ENCODE measurements at regions not wholly inside any gene's neighbourhood (a gene's known extent, or its start where the extent isn't known, plus 50 kb on each side); places are given as distances from the start of the nearest gene placed in this dataset.
"Not testable (repeated sequence)": the region's sequence is repeated elsewhere in the genome, so short reads cannot be mapped to it uniquely, and the experiment has no call there.

DNA sequence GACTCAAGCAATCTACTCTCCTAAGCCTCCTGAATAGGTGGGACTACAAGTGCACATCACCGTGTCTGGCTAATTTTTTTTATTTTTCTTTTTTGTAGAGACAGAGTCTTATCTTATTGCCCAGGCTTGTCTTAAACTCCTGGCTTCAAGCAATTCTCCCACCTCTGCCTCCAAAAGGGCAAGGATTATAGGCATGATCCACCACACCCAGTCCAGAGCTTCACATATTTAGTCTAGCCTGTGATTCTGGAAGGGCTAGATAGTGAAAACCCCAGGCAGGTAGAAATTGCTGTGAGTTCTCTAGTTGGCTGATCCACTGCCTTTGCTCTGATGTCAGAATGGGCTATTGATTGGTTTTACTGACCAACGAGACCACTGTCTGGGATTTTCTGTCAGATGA lies 854.6 kb upstream of the MIR17HG start:
- Histone ChIP-seq H3K36me3 (no peaks in the 10 kb centered on the region), H3K4me1 (no peaks in the 10 kb centered on the region), H3K27me3 (no peaks in the 10 kb centered on the region), H3K9me3 (peaks cover 0 to 17% of the 10 kb centered on the region in 2 donors), H3K27ac (no peak overlapping the region), H3K4me3 (no peak overlapping the region)
- intact Hi-C loops (cut with DNase I; ENCODE audit: low total_unique reads): no loop called here
- TF ChIP-seq POLR2AphosphoS5 (IDR thresholded peaks at IDR 0.05): no peak
- no peak for DNase-seq (ENCODE audit: low spot score in 2 of 2)

DNA sequence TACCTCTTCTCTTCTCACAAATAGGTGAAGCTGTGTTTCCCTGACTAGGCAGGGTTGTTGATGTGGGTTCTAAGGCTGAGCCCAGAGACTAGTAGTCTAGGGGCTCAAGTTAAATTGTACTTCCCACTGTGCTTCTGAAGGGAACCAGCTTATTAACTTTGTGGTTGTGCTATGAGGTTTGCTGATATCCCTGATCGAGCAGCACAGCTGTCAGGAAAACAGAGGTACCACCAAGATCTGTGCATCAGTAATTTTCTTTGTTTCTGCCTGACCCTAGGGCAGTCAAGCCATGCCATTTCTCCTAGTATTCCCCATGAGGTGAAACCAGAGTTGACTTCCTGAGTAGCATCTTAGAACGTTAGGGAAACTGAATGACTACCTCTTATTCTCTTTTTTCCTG lies 853.8 kb upstream of the MIR17HG start:
- no peak overlapping the region for H3K4me3 ChIP-seq
- intact Hi-C loops (cut with DNase I; ENCODE audit: low total_unique reads): no loop called here
- no peaks in the 10 kb centered on the region for H3K36me3 ChIP-seq
- no peak for DNase-seq (ENCODE audit: low spot score in 2 of 2)
- H3K9me3 ChIP-seq: peaks cover 0 to 17% of the 10 kb centered on the region in 2 donors
- no peak overlapping the region for H3K27ac ChIP-seq
- no peaks in the 10 kb centered on the region for H3K27me3 ChIP-seq
- H3K4me1 ChIP-seq: no peaks in the 10 kb centered on the region
- no peak for TF ChIP-seq POLR2A (IDR thresholded peaks at IDR 0.05)
- TF ChIP-seq, protein P1, sequence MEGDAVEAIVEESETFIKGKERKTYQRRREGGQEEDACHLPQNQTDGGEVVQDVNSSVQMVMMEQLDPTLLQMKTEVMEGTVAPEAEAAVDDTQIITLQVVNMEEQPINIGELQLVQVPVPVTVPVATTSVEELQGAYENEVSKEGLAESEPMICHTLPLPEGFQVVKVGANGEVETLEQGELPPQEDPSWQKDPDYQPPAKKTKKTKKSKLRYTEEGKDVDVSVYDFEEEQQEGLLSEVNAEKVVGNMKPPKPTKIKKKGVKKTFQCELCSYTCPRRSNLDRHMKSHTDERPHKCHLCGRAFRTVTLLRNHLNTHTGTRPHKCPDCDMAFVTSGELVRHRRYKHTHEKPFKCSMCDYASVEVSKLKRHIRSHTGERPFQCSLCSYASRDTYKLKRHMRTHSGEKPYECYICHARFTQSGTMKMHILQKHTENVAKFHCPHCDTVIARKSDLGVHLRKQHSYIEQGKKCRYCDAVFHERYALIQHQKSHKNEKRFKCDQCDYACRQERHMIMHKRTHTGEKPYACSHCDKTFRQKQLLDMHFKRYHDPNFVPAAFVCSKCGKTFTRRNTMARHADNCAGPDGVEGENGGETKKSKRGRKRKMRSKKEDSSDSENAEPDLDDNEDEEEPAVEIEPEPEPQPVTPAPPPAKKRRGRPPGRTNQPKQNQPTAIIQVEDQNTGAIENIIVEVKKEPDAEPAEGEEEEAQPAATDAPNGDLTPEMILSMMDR (IDR thresholded peaks at IDR 0.05): no peak
- no peak for TF ChIP-seq POLR2AphosphoS5 (IDR thresholded peaks at IDR 0.05)

DNA sequence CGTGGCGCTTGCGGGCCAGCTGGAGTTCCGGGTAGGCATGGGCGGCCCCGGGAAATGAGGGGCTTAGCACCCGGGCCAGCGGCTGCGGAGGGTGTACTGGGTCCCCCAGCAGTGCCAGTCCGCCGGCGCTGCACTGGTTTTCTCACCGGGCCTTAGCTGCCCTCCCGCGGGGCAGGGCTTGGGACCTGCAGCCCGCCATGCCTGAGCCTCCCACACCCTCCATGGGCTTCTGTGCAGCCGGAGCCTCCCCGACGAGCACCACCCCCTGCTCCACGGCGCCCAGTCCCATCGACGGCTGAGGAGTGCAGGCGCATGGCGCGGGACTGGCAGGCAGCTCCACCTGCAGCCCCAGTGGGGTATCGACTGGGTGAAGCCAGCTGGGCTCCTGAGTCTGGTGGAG lies 852.6 kb upstream of the MIR17HG start:
- intact Hi-C loops (cut with DNase I; ENCODE audit: low total_unique reads); H3K4me3 ChIP-seq; H3K36me3 ChIP-seq; H3K4me1 ChIP-seq; H3K27me3 ChIP-seq; H3K27ac ChIP-seq; DNase-seq (ENCODE audit: low spot score in 2 of 2): not testable (repeated sequence)
- peaks cover 0 to 17% of the 10 kb centered on the region in 2 donors for H3K9me3 ChIP-seq

DNA sequence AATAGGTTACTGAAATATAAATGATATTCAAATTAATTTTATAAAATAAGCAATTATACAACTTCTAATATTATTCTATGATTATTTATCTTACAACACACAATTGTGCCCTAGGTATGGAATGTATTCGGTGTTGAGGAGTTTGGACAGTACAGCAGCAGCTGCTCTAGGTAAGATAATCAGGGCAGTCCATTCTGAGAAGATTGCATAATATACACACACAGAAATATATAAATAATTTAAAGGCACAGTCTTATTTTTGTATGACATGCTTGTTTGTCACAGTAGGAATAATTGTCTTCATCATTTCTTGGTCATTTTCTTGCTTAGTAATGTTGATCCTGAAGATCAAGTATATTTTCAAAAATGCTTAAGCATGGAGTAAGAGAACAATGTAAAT lies 849.4 kb upstream of the MIR17HG start:
- no peak overlapping the region for H3K27ac ChIP-seq
- intact Hi-C loops (cut with DNase I; ENCODE audit: low total_unique reads): no loop called here
- no peaks in the 10 kb centered on the region for H3K27me3 ChIP-seq
- H3K9me3 ChIP-seq: no peaks in the 10 kb centered on the region
- no peaks in the 10 kb centered on the region for H3K4me1 ChIP-seq
- DNase-seq (ENCODE audit: low spot score in 2 of 2): no peak
- TF ChIP-seq POLR2A (IDR thresholded peaks at IDR 0.05): no peak
- TF ChIP-seq, protein P1 (IDR thresholded peaks at IDR 0.05): no peak
- no peak for TF ChIP-seq POLR2AphosphoS5 (IDR thresholded peaks at IDR 0.05)
- no peak overlapping the region for H3K4me3 ChIP-seq
- H3K36me3 ChIP-seq: no peaks in the 10 kb centered on the region

DNA sequence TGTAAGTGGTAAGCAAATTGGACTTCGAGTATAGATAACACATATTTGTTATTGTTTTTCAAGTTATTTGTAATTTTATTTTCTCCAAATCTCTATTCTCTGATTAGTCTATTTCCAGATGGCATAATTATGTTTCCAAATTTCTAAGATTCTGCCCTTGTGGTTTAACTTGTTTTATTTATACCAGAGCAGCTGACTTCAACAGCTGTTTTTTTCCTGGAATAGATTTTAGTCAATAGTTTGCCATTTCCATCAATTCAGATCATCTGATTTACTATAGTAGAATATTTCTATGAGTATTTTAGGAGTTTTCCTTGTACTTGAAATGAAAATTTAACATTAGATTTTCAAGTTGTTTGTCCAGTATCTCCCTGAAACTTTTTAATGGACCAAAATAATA lies 848.7 kb upstream of the MIR17HG start:
- DNase-seq (ENCODE audit: low spot score in 2 of 2): no peak
- no peaks in the 10 kb centered on the region for H3K36me3 ChIP-seq
- H3K4me3 ChIP-seq: no peak overlapping the region
- H3K27me3 ChIP-seq: no peaks in the 10 kb centered on the region
- H3K4me1 ChIP-seq: no peaks in the 10 kb centered on the region
- TF ChIP-seq POLR2A (IDR thresholded peaks at IDR 0.05) (no peak), POLR2AphosphoS5 (IDR thresholded peaks at IDR 0.05) (no peak)
- TF ChIP-seq, protein P1 (IDR thresholded peaks at IDR 0.05): no peak
- H3K9me3 ChIP-seq: no peaks in the 10 kb centered on the region
- intact Hi-C loops (cut with DNase I; ENCODE audit: low total_unique reads): no loop called here
- H3K27ac ChIP-seq: no peak overlapping the region

DNA sequence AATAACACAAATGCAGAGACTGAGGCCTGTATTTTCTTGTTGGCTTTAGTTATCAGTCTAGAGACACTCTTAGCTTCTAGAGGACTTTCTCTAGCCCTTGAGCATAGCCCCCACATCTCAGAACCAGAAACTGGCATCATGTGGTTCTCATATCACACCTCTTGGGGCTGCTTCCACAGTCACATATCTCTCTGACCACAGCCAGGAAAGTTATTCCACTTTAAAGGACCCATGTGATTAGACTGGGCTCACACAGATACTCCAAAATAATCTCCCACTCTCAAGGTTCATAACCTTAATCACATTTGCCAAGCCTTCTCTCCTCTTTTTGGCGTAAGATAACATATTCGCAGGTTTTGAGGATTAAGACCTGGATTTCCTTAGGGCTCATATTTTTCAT lies 846.9 kb upstream of the MIR17HG start:
- TF ChIP-seq POLR2A (IDR thresholded peaks at IDR 0.05) (no peak), POLR2AphosphoS5 (IDR thresholded peaks at IDR 0.05) (no peak)
- TF ChIP-seq, protein P1 (IDR thresholded peaks at IDR 0.05): no peak
- DNase-seq (ENCODE audit: low spot score in 2 of 2): no peak
- H3K9me3 ChIP-seq: no peaks in the 10 kb centered on the region
- H3K36me3 ChIP-seq: no peaks in the 10 kb centered on the region
- H3K27me3 ChIP-seq: no peaks in the 10 kb centered on the region
- no peak overlapping the region for H3K27ac ChIP-seq
- H3K4me1 ChIP-seq: no peaks in the 10 kb centered on the region
- intact Hi-C loops (cut with DNase I; ENCODE audit: low total_unique reads): no loop called here
- H3K4me3 ChIP-seq: no peak overlapping the region
